ENCODE measurements at regions not wholly inside any gene's neighbourhood (a gene's known extent, or its start where the extent isn't known, plus 50 kb on each side); places are given as distances from the start of the nearest gene placed in this dataset.
"Not testable (repeated sequence)": the region's sequence is repeated elsewhere in the genome, so short reads cannot be mapped to it uniquely, and the experiment has no call there.

DNA sequence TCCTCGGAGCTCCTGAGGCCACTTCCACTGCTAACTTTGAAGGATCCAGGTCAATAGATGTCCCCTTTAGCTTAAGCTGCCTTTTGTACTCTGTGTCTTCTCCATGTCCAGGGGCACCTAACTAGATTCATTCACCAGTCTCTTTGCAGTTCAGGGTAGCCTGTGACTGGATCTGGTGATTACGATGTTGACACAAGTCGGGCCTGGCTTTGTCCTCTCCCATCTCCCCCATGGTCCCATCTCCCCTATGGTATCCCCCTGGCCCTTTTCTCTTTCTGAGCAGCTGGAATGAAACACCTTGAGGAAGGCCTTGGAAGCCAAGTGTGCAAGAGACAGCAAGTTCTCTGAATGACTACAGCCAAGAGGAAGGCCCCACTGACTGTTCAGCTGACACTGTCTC, 417.9 kb upstream of the SMIM21 start:
- DNase-seq (ENCODE audit: low spot score) = no peak

GRCh38 chr18:75844146-75844545, 416.6 kb upstream of the SMIM21 start:
- DNase-seq (ENCODE audit: low spot score) = no peak

- no peak for DNase-seq (ENCODE audit: low spot score)
Measured at GRCh38 chr18:75840131-75840530, 412.6 kb upstream of the SMIM21 start.

DNA sequence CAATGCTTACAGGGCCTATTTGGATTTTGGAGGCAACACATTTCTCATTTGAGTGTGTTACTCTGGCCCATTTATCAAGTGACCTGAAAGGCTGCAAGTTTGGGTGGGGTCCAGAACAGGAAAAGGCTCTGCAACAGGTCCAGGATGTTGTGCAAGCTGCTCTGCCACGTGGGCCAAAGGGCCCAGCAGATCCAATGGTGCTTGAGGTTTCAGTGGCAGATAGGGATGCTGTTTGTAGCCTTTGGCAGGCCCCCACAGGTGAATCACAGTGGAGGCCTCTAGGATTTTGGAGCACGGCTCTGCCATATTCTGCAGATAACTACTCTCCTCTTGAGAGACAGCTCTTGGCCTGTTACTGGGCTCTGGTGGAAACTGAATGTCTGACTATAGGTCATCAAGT, 412.2 kb upstream of the SMIM21 start:
- DNase-seq (ENCODE audit: low spot score) = not testable (repeated sequence)

GRCh38 chr18:75839041-75839440, 411.5 kb upstream of the SMIM21 start:
- DNase-seq (ENCODE audit: low spot score) = no peak

DNA sequence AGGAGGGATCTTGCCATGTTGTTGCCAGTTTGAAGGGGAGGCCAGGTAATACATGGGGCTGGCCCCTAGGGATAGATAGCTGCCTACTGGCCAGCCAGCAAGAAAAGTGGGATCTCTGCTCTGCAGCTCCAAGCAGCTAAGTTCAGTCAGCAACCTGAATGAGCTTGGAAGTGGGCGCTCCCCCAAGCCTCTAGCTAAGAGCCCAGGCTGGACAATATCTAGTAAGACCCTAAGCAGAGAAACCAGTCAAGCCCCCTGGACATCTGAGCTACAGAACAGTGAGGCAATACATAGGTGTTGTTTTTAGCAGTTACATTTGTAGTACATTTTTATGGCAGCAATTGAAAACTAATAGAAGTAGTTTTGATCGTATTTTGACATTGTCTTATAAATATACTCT, 409.8 kb upstream of the SMIM21 start:
- no peak for DNase-seq (ENCODE audit: low spot score)

GRCh38 chr18:75836516-75836915, 409.0 kb upstream of the SMIM21 start:
- no peak for DNase-seq (ENCODE audit: low spot score)

DNA sequence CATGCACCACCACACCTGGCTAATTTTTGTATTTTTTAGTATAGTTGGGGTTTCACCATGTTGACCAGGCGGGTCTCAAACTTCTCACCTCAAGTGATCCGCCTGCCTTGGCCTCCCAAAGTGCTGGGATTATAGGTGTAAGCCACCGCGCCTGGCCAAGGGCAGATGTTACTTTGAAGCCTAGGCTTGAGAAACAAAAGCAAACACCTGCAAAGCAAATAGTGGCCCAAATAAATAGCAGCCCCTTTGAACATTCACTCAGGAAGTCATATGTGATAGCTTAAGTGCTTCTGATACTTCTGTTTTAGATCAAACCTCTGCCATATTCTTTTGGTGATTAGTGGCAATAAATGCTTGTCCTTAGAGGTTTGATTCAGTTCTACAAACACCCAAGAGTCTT, 404.5 kb upstream of the SMIM21 start:
- no peak for DNase-seq (ENCODE audit: low spot score)

GRCh38 chr18:75830828-75831227, 403.3 kb upstream of the SMIM21 start:
- DNase-seq (ENCODE audit: low spot score) = no peak

GRCh38 chr18:75829091-75829490, 401.6 kb upstream of the SMIM21 start:
- DNase-seq (ENCODE audit: low spot score) = no peak

- no peak for DNase-seq (ENCODE audit: low spot score)
Measured at GRCh38 chr18:75828379-75828778, 400.9 kb upstream of the SMIM21 start.

- no peak for DNase-seq (ENCODE audit: low spot score)
Measured at GRCh38 chr18:75827751-75828287, 400.3 kb upstream of the SMIM21 start.

DNA sequence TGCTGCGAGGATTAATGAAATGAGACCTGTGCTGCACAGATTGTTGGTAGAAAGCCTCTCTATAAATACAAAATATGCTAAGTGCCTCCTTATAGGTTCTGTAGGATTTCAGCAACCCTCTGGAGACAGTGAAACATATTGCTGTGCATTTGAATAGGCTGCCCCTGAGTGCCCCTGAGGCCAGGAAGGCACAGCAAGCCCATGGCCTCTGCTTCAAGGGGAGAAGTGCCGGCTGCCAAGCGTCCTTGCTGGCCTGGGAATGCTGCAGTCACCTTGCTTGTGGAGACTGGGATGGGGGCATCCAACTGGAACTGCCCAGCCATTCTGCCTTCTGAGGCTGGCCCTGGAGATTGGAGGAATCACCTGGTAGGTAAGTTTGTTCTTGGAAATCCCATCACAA, 397.2 kb upstream of the SMIM21 start:
- DNase-seq (ENCODE audit: low spot score) = no peak

GRCh38 chr18:75823471-75823870, 396.0 kb upstream of the SMIM21 start:
- no peak for DNase-seq (ENCODE audit: low spot score)

GRCh38 chr18:75818383-75818782, 390.9 kb upstream of the SMIM21 start:
- DNase-seq (ENCODE audit: low spot score) = no peak

GRCh38 chr18:75815767-75816166, 388.3 kb upstream of the SMIM21 start:
- no peak for DNase-seq (ENCODE audit: low spot score)

GRCh38 chr18:75812761-75813160, 385.3 kb upstream of the SMIM21 start:
- no peak for DNase-seq (ENCODE audit: low spot score)

GRCh38 chr18:75810961-75811551, 383.6 kb upstream of the SMIM21 start:
- no peak for DNase-seq (ENCODE audit: low spot score)

GRCh38 chr18:75810516-75810915, 383.0 kb upstream of the SMIM21 start:
- DNase-seq (ENCODE audit: low spot score) = no peak

DNA sequence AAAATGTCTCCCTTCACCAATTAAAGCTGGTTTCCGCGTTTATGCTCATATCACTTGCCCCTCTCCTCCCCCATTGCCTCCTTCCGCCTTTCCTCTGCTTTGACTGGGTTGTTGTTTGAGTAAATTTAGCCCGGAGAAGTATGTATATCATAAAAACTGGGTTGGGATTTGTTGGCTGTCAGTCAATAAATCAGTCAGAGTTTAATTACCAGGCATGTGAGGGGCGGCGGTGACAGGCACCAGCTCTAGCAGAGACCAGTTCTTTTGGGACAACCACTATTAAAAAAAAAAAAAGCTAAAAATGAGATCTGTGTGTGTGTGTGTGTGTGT, 382.4 kb upstream of the SMIM21 start:
- DNase-seq (ENCODE audit: low spot score) = no peak

GRCh38 chr18:75809151-75809925, 381.8 kb upstream of the SMIM21 start:
- no peak for DNase-seq (ENCODE audit: low spot score)

DNA sequence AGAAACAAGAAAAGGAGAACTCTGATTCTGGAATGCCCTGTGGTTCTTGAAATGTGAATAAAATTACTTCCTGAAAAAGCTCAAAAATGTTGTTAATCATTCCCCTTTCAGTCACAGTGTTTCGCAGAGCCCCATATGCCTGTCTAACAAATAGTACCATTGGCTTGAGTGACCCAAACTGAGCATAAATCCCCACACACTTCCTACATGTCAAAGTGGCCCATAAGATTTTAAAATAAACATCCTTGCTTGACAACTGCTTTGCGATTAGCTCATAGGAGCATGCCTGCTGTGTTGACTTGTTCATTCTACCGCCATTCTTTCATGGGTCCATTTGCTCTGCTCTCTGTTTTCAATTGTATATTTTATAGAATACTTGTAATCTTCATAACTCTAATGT, 377.8 kb upstream of the SMIM21 start:
- no peak for DNase-seq (ENCODE audit: low spot score)

DNA sequence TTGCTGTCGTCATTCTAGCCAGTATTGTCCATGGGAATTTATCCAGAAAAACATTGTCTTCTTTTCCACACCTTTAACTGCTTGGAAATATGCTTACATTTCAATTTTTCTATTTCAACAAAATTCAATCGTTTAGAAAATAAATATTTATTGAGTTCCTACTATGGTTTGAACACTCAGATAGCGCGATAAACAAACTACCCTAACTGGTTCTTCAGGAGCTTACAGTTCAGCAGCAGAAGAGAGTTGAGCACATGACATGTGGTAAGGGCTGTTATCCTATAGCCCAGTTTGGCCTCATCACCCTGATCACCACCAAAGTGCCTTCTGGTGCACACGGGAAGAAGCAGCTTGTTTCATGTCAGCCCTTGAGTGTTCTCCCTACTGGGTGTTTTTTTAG, 375.2 kb upstream of the SMIM21 start:
- no peak for DNase-seq (ENCODE audit: low spot score)

- no peak for DNase-seq (ENCODE audit: low spot score)
Measured at GRCh38 chr18:75801178-75801577, 373.7 kb upstream of the SMIM21 start.

Data from CD4-positive, alpha-beta T cell treated with Interleukin-2 at 100 ng/mL for 4 hours (primary cell).